Caco-2 (cell line): ENCODE measurements at regions not wholly inside any gene's neighbourhood (a gene's known extent, or its start where the extent isn't known, plus 50 kb on each side); places are given as distances from the start of the nearest gene placed in this dataset.

ENCODE experiments used
- BruUV-seq: library from RNA; stranded (reverse); fragments of 400-500 nt; replicated peaks from 2 replicates; lab custom pipeline; 2021; lab: Mats Ljungman, UMichigan
- CTCF ChIA-PET: fragments of 300-600 bp; sonication (Branson Sonifier 250); formaldehyde crosslinking; loops from one replicate; lab custom pipeline; 2022; ENCODE audit warnings: antibody characterized with exemption; lab: Charles Lee
- POLR2A ChIA-PET: fragments of 300-600 bp; sonication (Branson Sonifier 250); formaldehyde crosslinking; loops from one replicate; lab custom pipeline; 2022; ENCODE audit warnings: antibody characterized with exemption; lab: Charles Lee
- DNase-seq, 2 experiments: peaks; one replicate each; pipeline versions ENCODE4 v3.0.0 to v3.0.0-alpha.2; 2020 to 2022
- H3K27me3 ChIP-seq: replicated peaks from 2 replicates; pipeline ENCODE4 v1.6.0; 2011; ENCODE audit warnings: low read length; ENCODE audit not compliant: control insufficient read depth, insufficient read depth
- H3K36me3 ChIP-seq: 2 replicates; pipeline ENCODE4 v1.5.1; 2011; ENCODE audit warnings: low read length; ENCODE audit not compliant: control insufficient read depth, insufficient read depth
- H3K4me1 ChIP-seq: fragments of 250-450 bp; sonication (Bioruptor Pico); 2 replicates; pipeline ENCODE4 v1.5.1; 2020; ENCODE audit warnings: mild to moderate bottlenecking
- H3K4me3 ChIP-seq: 2 replicates; pipeline ENCODE4 v1.5.1; 2011; ENCODE audit warnings: low read depth, mild to moderate bottlenecking, control low read depth, low read length
- H3K9me3 ChIP-seq: fragments of 250-450 bp; sonication (Bioruptor Pico); 2 replicates; pipeline ENCODE4 v1.5.1; 2020; ENCODE audit warnings: mild to moderate bottlenecking, moderate library complexity
- H3K27ac Mint-ChIP-seq: one replicate; pipeline ENCODE4 v1.8.0; 2022; ENCODE audit warnings: mixed read lengths; ENCODE audit not compliant: unreplicated experiment
- H3K27me3 Mint-ChIP-seq: one replicate; pipeline ENCODE4 v1.8.0; 2022; ENCODE audit warnings: mixed read lengths; ENCODE audit not compliant: insufficient read depth, unreplicated experiment
- H3K36me3 Mint-ChIP-seq: one replicate; pipeline ENCODE4 v1.8.0; 2022; ENCODE audit warnings: mild to moderate bottlenecking, mixed read lengths; ENCODE audit not compliant: insufficient read depth, unreplicated experiment
- H3K4me1 Mint-ChIP-seq: one replicate; pipeline ENCODE4 v1.8.0; 2022; ENCODE audit warnings: low read depth, mixed read lengths; ENCODE audit not compliant: unreplicated experiment
- H3K4me3 Mint-ChIP-seq: one replicate; pipeline ENCODE4 v1.8.0; 2022; ENCODE audit warnings: mild to moderate bottlenecking, moderate library complexity, mixed read lengths; ENCODE audit not compliant: unreplicated experiment
- H3K9me3 Mint-ChIP-seq: one replicate; pipeline ENCODE4 v1.8.0; 2022; ENCODE audit warnings: mixed read lengths; ENCODE audit not compliant: unreplicated experiment
- intact Hi-C: fragments of 100-400 bp; cut with micrococcal nuclease; formaldehyde crosslinking; loops from one replicate; pipeline ENCODE4 v1.10.0; 2022; ENCODE audit not compliant: unreplicated experiment
- TF ChIP-seq, protein P1 (sequence below), 2 experiments: fragments of 200-600 bp in 1 of 2; IDR thresholded peaks; 1 replicate in 1 of 2; 2 replicates in 1 of 2; pipeline versions ENCODE4 v1.5.1 to v1.8.0; 2011 to 2022; ENCODE audit warnings: antibody characterized with exemption in 1 of 2, control low read depth in 1 of 2, inconsistent platforms in 1 of 2, low read depth in 1 of 2, low read length in 1 of 2, mild to moderate bottlenecking in 1 of 2, moderate library complexity in 1 of 2; ENCODE audit not compliant: insufficient read depth in 1 of 2, severe bottlenecking in 1 of 2, unreplicated experiment in 1 of 2

DNA sequence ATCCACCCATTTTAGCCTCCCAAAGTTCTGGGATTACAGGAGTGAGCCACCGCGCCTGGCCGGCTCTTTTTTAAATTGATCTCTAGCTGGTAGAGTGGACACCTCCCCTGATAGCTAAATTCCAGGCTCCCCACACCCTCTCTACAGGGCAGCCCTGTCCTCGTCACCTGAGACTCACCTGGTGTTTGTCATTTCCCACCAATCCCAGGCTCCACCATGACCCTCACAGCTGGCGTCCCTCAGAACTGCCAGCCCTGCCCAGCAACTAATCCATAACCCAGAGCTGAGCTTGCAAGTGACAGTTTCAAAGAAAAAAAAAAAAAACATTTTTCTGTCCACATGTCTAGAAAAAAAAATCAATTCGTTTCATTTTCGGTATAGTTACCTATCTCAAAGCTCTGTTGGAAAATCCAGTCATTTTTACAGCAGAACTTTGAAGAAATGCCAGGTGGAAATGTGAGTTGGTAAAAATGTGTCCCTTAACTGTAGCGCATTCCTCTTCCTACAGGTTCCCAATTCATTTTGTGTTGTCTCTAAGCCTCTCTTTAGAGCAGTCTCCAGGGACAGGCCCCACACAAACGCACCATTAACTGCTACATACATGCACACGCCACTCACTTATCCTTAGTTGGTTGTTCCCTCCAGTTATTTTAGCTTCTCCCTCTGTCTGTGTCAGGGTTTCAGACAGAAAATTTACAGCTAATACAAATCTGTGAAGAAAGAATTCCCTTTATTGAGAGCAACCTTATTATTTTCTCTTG is 294.7 kb downstream of the FBXO15 start:
- no peaks in the 10 kb centered on the region for H3K36me3 ChIP-seq
- H3K9me3 ChIP-seq: no peaks in the 10 kb centered on the region
- Mint-ChIP-seq H3K9me3 (no peaks in the 10 kb centered on the region), H3K27ac (no peak overlapping the region), H3K4me1 (no peaks in the 10 kb centered on the region), H3K36me3 (no peaks in the 10 kb centered on the region), H3K27me3 (no peaks in the 10 kb centered on the region), H3K4me3 (no peak overlapping the region)
- ChIA-PET CTCF (interaction anchor here (0.7 kb wide), 1 partner anchor 60 kb away, joined by 3 read pairs; no protein-coding TSS in a partner anchor), POLR2A (no interaction called here)
- no peak overlapping the region for H3K4me3 ChIP-seq
- intact Hi-C loops: no loop called here
- H3K27me3 ChIP-seq: no peaks in the 10 kb centered on the region
- DNase-seq: no peak
- TF ChIP-seq, protein P1, sequence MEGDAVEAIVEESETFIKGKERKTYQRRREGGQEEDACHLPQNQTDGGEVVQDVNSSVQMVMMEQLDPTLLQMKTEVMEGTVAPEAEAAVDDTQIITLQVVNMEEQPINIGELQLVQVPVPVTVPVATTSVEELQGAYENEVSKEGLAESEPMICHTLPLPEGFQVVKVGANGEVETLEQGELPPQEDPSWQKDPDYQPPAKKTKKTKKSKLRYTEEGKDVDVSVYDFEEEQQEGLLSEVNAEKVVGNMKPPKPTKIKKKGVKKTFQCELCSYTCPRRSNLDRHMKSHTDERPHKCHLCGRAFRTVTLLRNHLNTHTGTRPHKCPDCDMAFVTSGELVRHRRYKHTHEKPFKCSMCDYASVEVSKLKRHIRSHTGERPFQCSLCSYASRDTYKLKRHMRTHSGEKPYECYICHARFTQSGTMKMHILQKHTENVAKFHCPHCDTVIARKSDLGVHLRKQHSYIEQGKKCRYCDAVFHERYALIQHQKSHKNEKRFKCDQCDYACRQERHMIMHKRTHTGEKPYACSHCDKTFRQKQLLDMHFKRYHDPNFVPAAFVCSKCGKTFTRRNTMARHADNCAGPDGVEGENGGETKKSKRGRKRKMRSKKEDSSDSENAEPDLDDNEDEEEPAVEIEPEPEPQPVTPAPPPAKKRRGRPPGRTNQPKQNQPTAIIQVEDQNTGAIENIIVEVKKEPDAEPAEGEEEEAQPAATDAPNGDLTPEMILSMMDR (IDR thresholded peaks at IDR 0.05; ENCODE audit: insufficient read depth in 1 of 2, low read depth in 1 of 2, low read length in 1 of 2, severe bottlenecking in 1 of 2, unreplicated experiment in 1 of 2): no peak
- BruUV-seq: no TSS peak
- no peaks in the 10 kb centered on the region for H3K4me1 ChIP-seq

DNA sequence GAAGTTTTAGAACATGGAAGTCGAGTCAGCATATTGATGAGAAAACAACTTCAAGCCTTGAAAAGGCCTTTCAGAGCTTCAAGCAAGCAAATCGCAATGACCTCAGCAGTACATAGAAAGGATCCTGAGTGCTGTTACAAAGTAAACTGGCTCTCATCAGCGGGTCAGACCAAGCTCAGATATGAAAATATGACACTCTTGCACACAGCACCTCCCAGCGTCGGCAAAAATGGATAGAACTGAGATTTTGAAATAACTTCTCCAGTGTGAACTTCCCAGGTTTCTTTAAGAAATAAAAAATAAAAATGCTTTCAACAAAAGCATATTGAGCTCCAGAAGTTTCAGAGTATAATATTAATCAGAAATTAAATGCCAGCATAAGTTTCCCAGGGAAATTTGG is 296.9 kb downstream of the FBXO15 start:
- no peak overlapping the region for H3K4me3 ChIP-seq
- H3K36me3 Mint-ChIP-seq: no peaks in the 10 kb centered on the region
- H3K27me3 ChIP-seq: no peaks in the 10 kb centered on the region
- H3K27ac Mint-ChIP-seq: no peak overlapping the region
- no peak overlapping the region for H3K4me3 Mint-ChIP-seq
- H3K4me1 Mint-ChIP-seq: no peaks in the 10 kb centered on the region
- H3K36me3 ChIP-seq: no peaks in the 10 kb centered on the region
- intact Hi-C loops: no loop called here
- POLR2A ChIA-PET: no interaction called here
- H3K27me3 Mint-ChIP-seq: no peaks in the 10 kb centered on the region
- no peaks in the 10 kb centered on the region for H3K4me1 ChIP-seq
- CTCF ChIA-PET: no interaction called here
- H3K9me3 ChIP-seq: no peaks in the 10 kb centered on the region
- DNase-seq: no peak
- BruUV-seq: no TSS peak
- no peaks in the 10 kb centered on the region for H3K9me3 Mint-ChIP-seq
- TF ChIP-seq, protein P1 (IDR thresholded peaks at IDR 0.05; ENCODE audit: insufficient read depth in 1 of 2, low read depth in 1 of 2, low read length in 1 of 2, severe bottlenecking in 1 of 2, unreplicated experiment in 1 of 2): no peak

DNA sequence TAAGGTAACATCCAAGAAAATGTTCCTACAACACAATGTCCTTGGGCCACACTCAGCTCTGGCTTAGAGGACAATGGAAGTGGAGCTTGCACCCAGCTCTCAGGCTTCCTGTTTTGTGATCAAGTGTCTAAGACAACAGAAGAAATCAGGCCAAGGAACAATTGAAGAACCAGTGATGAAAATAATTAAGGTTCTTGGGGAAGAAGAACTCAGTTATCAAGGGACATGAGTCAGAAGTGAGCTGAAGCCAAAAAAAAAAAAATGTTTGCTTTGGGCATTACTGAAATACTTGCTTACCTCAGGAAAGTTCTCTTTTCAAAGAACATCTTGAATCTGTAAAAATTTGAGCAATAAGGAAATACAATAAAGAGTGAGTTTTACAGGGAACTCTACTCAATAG is 299.0 kb downstream of the FBXO15 start:
- Mint-ChIP-seq H3K4me1 (no peaks in the 10 kb centered on the region), H3K27me3 (no peaks in the 10 kb centered on the region), H3K9me3 (no peaks in the 10 kb centered on the region), H3K4me3 (no peak overlapping the region), H3K36me3 (no peaks in the 10 kb centered on the region), H3K27ac (no peak overlapping the region)
- Histone ChIP-seq H3K4me3 (no peak overlapping the region), H3K36me3 (no peaks in the 10 kb centered on the region), H3K4me1 (no peaks in the 10 kb centered on the region), H3K9me3 (no peaks in the 10 kb centered on the region), H3K27me3 (no peaks in the 10 kb centered on the region)
- POLR2A ChIA-PET: no interaction called here
- TF ChIP-seq, protein P1 (IDR thresholded peaks at IDR 0.05; ENCODE audit: insufficient read depth in 1 of 2, low read depth in 1 of 2, low read length in 1 of 2, severe bottlenecking in 1 of 2, unreplicated experiment in 1 of 2): no peak
- CTCF ChIA-PET: no interaction called here
- no TSS peak for BruUV-seq
- DNase-seq: no peak
- intact Hi-C loops: no loop called here
